Ascending aorta (tissue), 2 donors: ENCODE measurements at regions not wholly inside any gene's neighbourhood (a gene's known extent, or its start where the extent isn't known, plus 50 kb on each side); places are given as distances from the start of the nearest gene placed in this dataset.

Source experiments
- DNase-seq, 2 donors: peaks; one replicate each; pipeline ENCODE4 v3.0.0-alpha.2; 2019; ENCODE audit warnings: low spot score in 2 of 2
- H3K27ac ChIP-seq, 2 donors: fragments of 200-600 bp; sonication (generic); one replicate each; pipeline ENCODE4 v1.5.1; 2016 to 2017; ENCODE audit warnings: mild to moderate bottlenecking in 1 of 2
- H3K27me3 ChIP-seq: fragments of 200-600 bp; sonication (generic); one replicate; pipeline ENCODE4 v1.5.1; 2017
- H3K36me3 ChIP-seq, 2 donors: fragments of 200-600 bp; sonication (generic); one replicate each; pipeline ENCODE4 v1.5.1; 2016
- H3K4me1 ChIP-seq, 2 donors: fragments of 200-600 bp; sonication (generic); one replicate each; pipeline ENCODE4 v1.5.1; 2016 to 2017; ENCODE audit warnings: mild to moderate bottlenecking in 1 of 2
- H3K4me3 ChIP-seq, 2 donors: fragments of 200-600 bp; sonication (generic); one replicate each; pipeline ENCODE4 v1.5.1; 2016 to 2017; ENCODE audit warnings: mild to moderate bottlenecking in 1 of 2
- H3K9me3 ChIP-seq, 2 donors: fragments of 200-600 bp; sonication (generic); one replicate each; pipeline ENCODE4 v1.5.1; 2016
- intact Hi-C: fragments of 100-400 bp; cut with DNase I; formaldehyde crosslinking; loops from one replicate; pipeline ENCODE4 v1.15.1; 2023
- TF ChIP-seq, protein P1 (sequence below), 3 experiments: fragments of 200-600 bp in 2 of 3; fragments of 450-650 bp in 1 of 3; sonication (generic) in 2 of 3; IDR thresholded peaks; one replicate each; pipeline ENCODE4 v1.5.1; 2016 to 2019; ENCODE audit warnings: antibody characterized with exemption in 3 of 3, mild to moderate bottlenecking in 1 of 3, moderate library complexity in 1 of 3

GRCh38 chr18:39454866-39455265 is 1889.3 kb upstream of the CELF4 start:
- Histone ChIP-seq H3K27me3 (no peaks in the 10 kb centered on the region), H3K4me3 (no peak overlapping the region), H3K36me3 (no peaks in the 10 kb centered on the region), H3K9me3 (no peaks in the 10 kb centered on the region), H3K4me1 (no peaks in the 10 kb centered on the region), H3K27ac (no peak overlapping the region)
- intact Hi-C loops: no loop called here
- no peak for DNase-seq
- TF ChIP-seq, protein P1, sequence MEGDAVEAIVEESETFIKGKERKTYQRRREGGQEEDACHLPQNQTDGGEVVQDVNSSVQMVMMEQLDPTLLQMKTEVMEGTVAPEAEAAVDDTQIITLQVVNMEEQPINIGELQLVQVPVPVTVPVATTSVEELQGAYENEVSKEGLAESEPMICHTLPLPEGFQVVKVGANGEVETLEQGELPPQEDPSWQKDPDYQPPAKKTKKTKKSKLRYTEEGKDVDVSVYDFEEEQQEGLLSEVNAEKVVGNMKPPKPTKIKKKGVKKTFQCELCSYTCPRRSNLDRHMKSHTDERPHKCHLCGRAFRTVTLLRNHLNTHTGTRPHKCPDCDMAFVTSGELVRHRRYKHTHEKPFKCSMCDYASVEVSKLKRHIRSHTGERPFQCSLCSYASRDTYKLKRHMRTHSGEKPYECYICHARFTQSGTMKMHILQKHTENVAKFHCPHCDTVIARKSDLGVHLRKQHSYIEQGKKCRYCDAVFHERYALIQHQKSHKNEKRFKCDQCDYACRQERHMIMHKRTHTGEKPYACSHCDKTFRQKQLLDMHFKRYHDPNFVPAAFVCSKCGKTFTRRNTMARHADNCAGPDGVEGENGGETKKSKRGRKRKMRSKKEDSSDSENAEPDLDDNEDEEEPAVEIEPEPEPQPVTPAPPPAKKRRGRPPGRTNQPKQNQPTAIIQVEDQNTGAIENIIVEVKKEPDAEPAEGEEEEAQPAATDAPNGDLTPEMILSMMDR (IDR thresholded peaks at IDR 0.05): no peak

GRCh38 chr18:39453882-39454281 is 1888.3 kb upstream of the CELF4 start:
- intact Hi-C loops: no loop called here
- Histone ChIP-seq H3K4me3 (no peak overlapping the region), H3K4me1 (no peaks in the 10 kb centered on the region), H3K27ac (no peak overlapping the region), H3K27me3 (no peaks in the 10 kb centered on the region), H3K9me3 (no peaks in the 10 kb centered on the region), H3K36me3 (no peaks in the 10 kb centered on the region)
- TF ChIP-seq, protein P1 (IDR thresholded peaks at IDR 0.05): no peak
- no peak for DNase-seq

- H3K9me3 ChIP-seq: no peaks in the 10 kb centered on the region
- intact Hi-C loops: no loop called here
- H3K4me1 ChIP-seq: no peaks in the 10 kb centered on the region
- no peaks in the 10 kb centered on the region for H3K36me3 ChIP-seq
- H3K27ac ChIP-seq: no peak overlapping the region
- DNase-seq: no peak
- H3K4me3 ChIP-seq: no peak overlapping the region
- TF ChIP-seq, protein P1 (IDR thresholded peaks at IDR 0.05): no peak
- H3K27me3 ChIP-seq: no peaks in the 10 kb centered on the region
These were observed 1887.8 kb upstream of the CELF4 start for GRCh38 chr18:39453356-39453755.

- no peak for DNase-seq
- no peaks in the 10 kb centered on the region for H3K36me3 ChIP-seq
- H3K9me3 ChIP-seq: no peaks in the 10 kb centered on the region
- intact Hi-C loops: no loop called here
- H3K27ac ChIP-seq: no peak overlapping the region
- H3K4me3 ChIP-seq: no peak overlapping the region
- no peaks in the 10 kb centered on the region for H3K27me3 ChIP-seq
- H3K4me1 ChIP-seq: no peaks in the 10 kb centered on the region
- TF ChIP-seq, protein P1 (IDR thresholded peaks at IDR 0.05): no peak
These were observed 1885.4 kb upstream of the CELF4 start for GRCh38 chr18:39450958-39451357.

DNA sequence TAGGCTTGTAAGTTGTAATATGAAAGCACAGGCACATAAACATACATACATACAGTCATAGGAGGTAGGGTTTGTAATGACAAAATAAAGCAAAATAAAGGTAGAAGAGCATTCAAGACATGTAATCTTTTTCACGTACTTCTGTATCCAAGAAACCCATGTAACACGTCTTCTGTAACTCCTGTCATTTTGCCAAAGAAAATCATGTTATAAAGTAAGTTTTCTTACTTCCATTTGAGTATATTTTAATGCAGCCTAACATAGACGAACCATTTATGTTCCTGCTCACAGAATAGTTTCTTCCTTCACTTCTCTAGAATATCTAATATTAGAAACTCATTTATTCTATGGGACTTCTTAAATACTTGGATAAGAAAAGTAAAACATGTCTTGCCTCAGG is 1884.0 kb upstream of the CELF4 start:
- no peak overlapping the region for H3K27ac ChIP-seq
- intact Hi-C loops: no loop called here

More for the DNA sequence above, 1884.0 kb upstream of the CELF4 start:
- H3K4me1 ChIP-seq: no peaks in the 10 kb centered on the region
- no peaks in the 10 kb centered on the region for H3K36me3 ChIP-seq
- no peak overlapping the region for H3K4me3 ChIP-seq
- H3K9me3 ChIP-seq: no peaks in the 10 kb centered on the region
- TF ChIP-seq, protein P1 (IDR thresholded peaks at IDR 0.05): no peak
- no peak for DNase-seq
- H3K27me3 ChIP-seq: no peaks in the 10 kb centered on the region
